ENCODE measurements at regions not wholly inside any gene's neighbourhood (a gene's known extent, or its start where the extent isn't known, plus 50 kb on each side); places are given as distances from the start of the nearest gene placed in this dataset.

DNA sequence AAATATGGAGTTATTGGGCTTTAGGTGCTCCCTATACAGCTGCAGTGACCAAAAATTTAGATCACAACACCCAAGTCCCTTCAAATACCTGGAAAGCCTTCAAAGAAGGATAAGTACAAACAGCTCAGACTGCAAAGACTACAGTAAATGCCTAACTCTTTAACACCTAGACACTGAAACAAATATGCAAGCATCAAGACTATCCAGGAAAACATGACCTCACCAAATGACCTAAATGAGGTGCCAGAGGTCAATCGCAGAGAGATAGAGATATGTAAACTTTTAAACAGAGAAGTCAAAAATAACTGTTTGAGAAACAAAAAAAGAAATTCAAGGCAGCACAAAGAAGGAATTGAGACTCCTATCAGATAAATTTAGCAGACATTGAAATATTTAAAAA is 753.8 kb upstream of the B3GALT2 start:
- Histone ChIP-seq H3K9me3 (ENCODE audit: insufficient read depth, low read length, severe bottlenecking) (no peaks in the 10 kb centered on the region), H3K4me1 (ENCODE audit: insufficient read depth, low read length) (no peaks in the 10 kb centered on the region), H2AFZ (ENCODE audit: low read depth, low read length) (no peak overlapping the region), H3K79me2 (ENCODE audit: insufficient read depth, low read length) (no peaks in the 10 kb centered on the region), H4K20me1 (ENCODE audit: insufficient read depth, low read length) (no peaks in the 10 kb centered on the region), H3K4me2 (ENCODE audit: insufficient read depth, low read length) (no peak overlapping the region), H3K27ac (ENCODE audit: low read length) (no peak overlapping the region), H3K9ac (ENCODE audit: low read depth, low read length) (no peak overlapping the region), H3K27me3 (ENCODE audit: insufficient read depth, low read length, poor library complexity) (no peaks in the 10 kb centered on the region), H3K4me3 (ENCODE audit: low read depth in 1 of 2, low read length in 2 of 2) (no peak overlapping the region), H3K36me3 (ENCODE audit: insufficient read depth, low read length) (no peaks in the 10 kb centered on the region)
- ATAC-seq (ENCODE audit: insufficient read depth, low read depth) = no peak
- TF ChIP-seq, protein P1, sequence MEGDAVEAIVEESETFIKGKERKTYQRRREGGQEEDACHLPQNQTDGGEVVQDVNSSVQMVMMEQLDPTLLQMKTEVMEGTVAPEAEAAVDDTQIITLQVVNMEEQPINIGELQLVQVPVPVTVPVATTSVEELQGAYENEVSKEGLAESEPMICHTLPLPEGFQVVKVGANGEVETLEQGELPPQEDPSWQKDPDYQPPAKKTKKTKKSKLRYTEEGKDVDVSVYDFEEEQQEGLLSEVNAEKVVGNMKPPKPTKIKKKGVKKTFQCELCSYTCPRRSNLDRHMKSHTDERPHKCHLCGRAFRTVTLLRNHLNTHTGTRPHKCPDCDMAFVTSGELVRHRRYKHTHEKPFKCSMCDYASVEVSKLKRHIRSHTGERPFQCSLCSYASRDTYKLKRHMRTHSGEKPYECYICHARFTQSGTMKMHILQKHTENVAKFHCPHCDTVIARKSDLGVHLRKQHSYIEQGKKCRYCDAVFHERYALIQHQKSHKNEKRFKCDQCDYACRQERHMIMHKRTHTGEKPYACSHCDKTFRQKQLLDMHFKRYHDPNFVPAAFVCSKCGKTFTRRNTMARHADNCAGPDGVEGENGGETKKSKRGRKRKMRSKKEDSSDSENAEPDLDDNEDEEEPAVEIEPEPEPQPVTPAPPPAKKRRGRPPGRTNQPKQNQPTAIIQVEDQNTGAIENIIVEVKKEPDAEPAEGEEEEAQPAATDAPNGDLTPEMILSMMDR (IDR thresholded peaks at IDR 0.05; ENCODE audit: borderline replicate concordance, extremely low read depth, low read length, poor library complexity, severe bottlenecking) = no peak
- no peak for TF ChIP-seq EZH2 (IDR thresholded peaks at IDR 0.05; ENCODE audit: borderline replicate concordance, low read depth, low read length, severe bottlenecking)
- DNase-seq = no peak

- no peak overlapping the region for H3K4me2 ChIP-seq (ENCODE audit: insufficient read depth, low read length)
- no peaks in the 10 kb centered on the region for H3K9me3 ChIP-seq (ENCODE audit: insufficient read depth, low read length, severe bottlenecking)
- no peaks in the 10 kb centered on the region for H3K79me2 ChIP-seq (ENCODE audit: insufficient read depth, low read length)
- H3K36me3 ChIP-seq (ENCODE audit: insufficient read depth, low read length) = no peaks in the 10 kb centered on the region
- DNase-seq = no peak
- no peak overlapping the region for H3K27ac ChIP-seq (ENCODE audit: low read length)
- H3K27me3 ChIP-seq (ENCODE audit: insufficient read depth, low read length, poor library complexity) = no peaks in the 10 kb centered on the region
- H4K20me1 ChIP-seq (ENCODE audit: insufficient read depth, low read length) = no peaks in the 10 kb centered on the region
- no peak overlapping the region for H3K4me3 ChIP-seq (ENCODE audit: low read depth in 1 of 2, low read length in 2 of 2)
- no peak overlapping the region for H2AFZ ChIP-seq (ENCODE audit: low read depth, low read length)
- TF ChIP-seq, protein P1 (IDR thresholded peaks at IDR 0.05; ENCODE audit: borderline replicate concordance, extremely low read depth, low read length, poor library complexity, severe bottlenecking) = no peak
- TF ChIP-seq EZH2 (IDR thresholded peaks at IDR 0.05; ENCODE audit: borderline replicate concordance, low read depth, low read length, severe bottlenecking) = no peak
- ATAC-seq (ENCODE audit: insufficient read depth, low read depth) = no peak
- H3K4me1 ChIP-seq (ENCODE audit: insufficient read depth, low read length) = no peaks in the 10 kb centered on the region
- no peak overlapping the region for H3K9ac ChIP-seq (ENCODE audit: low read depth, low read length)
Measured at GRCh38 chr1:193939585-193939984, 753.2 kb upstream of the B3GALT2 start.

DNA sequence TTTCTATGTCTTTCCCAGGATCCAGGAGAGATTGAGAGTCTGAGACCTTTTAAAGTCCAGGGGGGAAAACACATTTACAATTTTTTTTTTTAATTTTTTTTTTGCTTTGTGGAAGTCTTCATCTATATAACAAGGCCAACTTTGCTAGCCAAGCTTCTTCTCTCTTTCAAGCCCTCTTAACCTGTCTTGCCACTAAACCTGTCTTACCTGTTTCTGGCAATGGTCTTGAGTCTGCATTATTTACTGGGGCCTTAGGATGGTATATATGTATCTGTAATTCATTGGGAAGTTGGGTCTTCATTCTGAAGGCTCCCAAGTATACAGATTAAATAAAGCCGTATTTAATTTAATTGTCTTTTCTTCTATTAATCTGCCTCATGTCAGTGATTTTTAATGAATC is 750.9 kb upstream of the B3GALT2 start:
- ATAC-seq (ENCODE audit: insufficient read depth, low read depth) = no peak
- Histone ChIP-seq H3K9me3 (ENCODE audit: insufficient read depth, low read length, severe bottlenecking) (no peaks in the 10 kb centered on the region), H3K4me3 (ENCODE audit: low read depth in 1 of 2, low read length in 2 of 2) (no peak overlapping the region), H3K9ac (ENCODE audit: low read depth, low read length) (no peak overlapping the region), H2AFZ (ENCODE audit: low read depth, low read length) (no peak overlapping the region), H3K27ac (ENCODE audit: low read length) (no peak overlapping the region), H3K27me3 (ENCODE audit: insufficient read depth, low read length, poor library complexity) (no peaks in the 10 kb centered on the region), H3K4me1 (ENCODE audit: insufficient read depth, low read length) (no peaks in the 10 kb centered on the region), H3K79me2 (ENCODE audit: insufficient read depth, low read length) (no peaks in the 10 kb centered on the region), H3K36me3 (ENCODE audit: insufficient read depth, low read length) (no peaks in the 10 kb centered on the region), H4K20me1 (ENCODE audit: insufficient read depth, low read length) (no peaks in the 10 kb centered on the region), H3K4me2 (ENCODE audit: insufficient read depth, low read length) (no peak overlapping the region)
- TF ChIP-seq, protein P1 (IDR thresholded peaks at IDR 0.05; ENCODE audit: borderline replicate concordance, extremely low read depth, low read length, poor library complexity, severe bottlenecking) = no peak
- no peak for TF ChIP-seq EZH2 (IDR thresholded peaks at IDR 0.05; ENCODE audit: borderline replicate concordance, low read depth, low read length, severe bottlenecking)
- no peak for DNase-seq

GRCh38 chr1:193932979-193933378 is 746.6 kb upstream of the B3GALT2 start:
- H3K9me3 ChIP-seq (ENCODE audit: insufficient read depth, low read length, severe bottlenecking) = peaks cover under 1% of the 10 kb centered on the region
- no peaks in the 10 kb centered on the region for H3K79me2 ChIP-seq (ENCODE audit: insufficient read depth, low read length)
- no peak overlapping the region for H3K27ac ChIP-seq (ENCODE audit: low read length)
- ATAC-seq (ENCODE audit: insufficient read depth, low read depth) = no peak
- no peaks in the 10 kb centered on the region for H3K36me3 ChIP-seq (ENCODE audit: insufficient read depth, low read length)
- H4K20me1 ChIP-seq (ENCODE audit: insufficient read depth, low read length) = no peaks in the 10 kb centered on the region
- no peak for TF ChIP-seq EZH2 (IDR thresholded peaks at IDR 0.05; ENCODE audit: borderline replicate concordance, low read depth, low read length, severe bottlenecking)
- TF ChIP-seq, protein P1 (IDR thresholded peaks at IDR 0.05; ENCODE audit: borderline replicate concordance, extremely low read depth, low read length, poor library complexity, severe bottlenecking) = no peak
- H3K4me1 ChIP-seq (ENCODE audit: insufficient read depth, low read length) = no peaks in the 10 kb centered on the region
- H3K4me2 ChIP-seq (ENCODE audit: insufficient read depth, low read length) = no peak overlapping the region
- H3K27me3 ChIP-seq (ENCODE audit: insufficient read depth, low read length, poor library complexity) = no peaks in the 10 kb centered on the region
- no peak overlapping the region; the same call in 1 of the 2 replicates for H2AFZ ChIP-seq (ENCODE audit: low read depth, low read length)
- no peak overlapping the region for H3K4me3 ChIP-seq (ENCODE audit: low read depth in 1 of 2, low read length in 2 of 2)
- no peak for DNase-seq
- H3K9ac ChIP-seq (ENCODE audit: low read depth, low read length) = no peak overlapping the region
